IgD-negative memory B cell (primary cell): ENCODE measurements at regions not wholly inside any gene's neighbourhood (a gene's known extent, or its start where the extent isn't known, plus 50 kb on each side); places are given as distances from the start of the nearest gene placed in this dataset.
"Not testable (repeated sequence)": the region's sequence is repeated elsewhere in the genome, so short reads cannot be mapped to it uniquely, and the experiment has no call there.

Source experiments
- H3K27ac Mint-ChIP-seq, 3 donors: one replicate each; pipeline ENCODE4 v1.8.0; 2020 to 2022; ENCODE audit warnings: mild to moderate bottlenecking in 3 of 3, mixed read lengths in 3 of 3, moderate library complexity in 1 of 3
- H3K27me3 Mint-ChIP-seq: one replicate; pipeline ENCODE4 v1.8.0; 2021; ENCODE audit warnings: mixed read lengths
- H3K36me3 Mint-ChIP-seq: one replicate; pipeline ENCODE4 v1.8.0; 2020; ENCODE audit warnings: mild to moderate bottlenecking, mixed read lengths
- H3K4me1 Mint-ChIP-seq, 3 donors: one replicate each; pipeline ENCODE4 v1.8.0; 2020 to 2022; ENCODE audit warnings: mixed read lengths in 3 of 3, mild to moderate bottlenecking in 1 of 3
- H3K4me3 Mint-ChIP-seq, 4 donors: one replicate each; pipeline ENCODE4 v1.8.0; 2020 to 2022; ENCODE audit warnings: mild to moderate bottlenecking in 4 of 4, mixed read lengths in 4 of 4, moderate library complexity in 3 of 4
- H3K9me3 Mint-ChIP-seq, 3 donors: one replicate each; pipeline ENCODE4 v1.8.0; 2020 to 2021; ENCODE audit warnings: mixed read lengths in 3 of 3, mild to moderate bottlenecking in 1 of 3

DNA sequence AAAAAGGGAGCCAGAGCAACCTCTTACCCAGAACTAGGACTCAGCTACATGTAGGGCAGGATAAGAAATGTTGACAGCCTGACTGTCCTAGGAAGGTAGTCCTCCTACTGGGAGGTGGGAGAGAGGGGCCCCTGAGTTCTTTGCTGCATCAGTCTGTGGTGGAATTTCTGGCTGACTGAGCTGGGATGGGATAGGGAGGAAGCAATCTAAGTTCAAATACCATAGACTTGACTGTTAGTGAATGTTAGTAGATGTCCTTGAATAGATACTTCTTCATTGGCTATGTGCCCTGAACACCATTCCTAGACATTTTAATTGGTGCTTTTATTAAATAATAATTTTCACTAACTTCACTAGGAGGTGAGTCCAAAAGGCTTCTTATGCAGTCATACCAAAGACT lies 1343.6 kb upstream of the CITED2 start:
- Mint-ChIP-seq H3K4me1 (peaks cover 0 to 4% (median 0%) of the 10 kb centered on the region in 3 donors), H3K9me3 (peaks cover 0 to 16% (median 4%) of the 10 kb centered on the region in 3 donors), H3K4me3 (no peak overlapping the region), H3K27me3 (no peaks in the 10 kb centered on the region), H3K27ac (no peak overlapping the region), H3K36me3 (no peaks in the 10 kb centered on the region)

DNA sequence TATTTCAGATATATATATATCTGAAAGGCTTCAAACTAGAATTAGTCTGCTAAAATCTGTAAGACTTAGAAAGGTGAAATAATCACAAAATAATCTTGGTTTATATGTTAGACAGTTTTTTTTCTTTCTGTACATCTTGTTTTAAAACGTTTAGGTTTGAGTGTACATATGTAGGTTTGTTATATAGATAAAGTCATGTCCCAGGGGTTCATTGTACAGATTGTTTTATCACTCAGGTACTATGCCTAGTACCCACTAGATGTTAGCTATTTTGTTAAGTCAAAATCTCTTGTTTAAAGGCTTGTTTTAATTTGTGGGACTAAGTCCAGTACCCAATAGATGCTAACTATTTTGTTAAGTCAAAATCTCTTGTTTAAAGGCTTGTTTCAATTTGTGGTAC lies 1339.0 kb upstream of the CITED2 start:
- no peak overlapping the region for H3K27ac Mint-ChIP-seq
- peaks cover 4 to 9% (median 5%) of the 10 kb centered on the region in 3 donors for H3K4me1 Mint-ChIP-seq
- H3K36me3 Mint-ChIP-seq, result no peaks in the 10 kb centered on the region
- peaks cover 2% of the 10 kb centered on the region for H3K27me3 Mint-ChIP-seq
- H3K4me3 Mint-ChIP-seq, result no peak overlapping the region
- peaks cover 0 to 16% (median 9%) of the 10 kb centered on the region in 3 donors for H3K9me3 Mint-ChIP-seq

DNA sequence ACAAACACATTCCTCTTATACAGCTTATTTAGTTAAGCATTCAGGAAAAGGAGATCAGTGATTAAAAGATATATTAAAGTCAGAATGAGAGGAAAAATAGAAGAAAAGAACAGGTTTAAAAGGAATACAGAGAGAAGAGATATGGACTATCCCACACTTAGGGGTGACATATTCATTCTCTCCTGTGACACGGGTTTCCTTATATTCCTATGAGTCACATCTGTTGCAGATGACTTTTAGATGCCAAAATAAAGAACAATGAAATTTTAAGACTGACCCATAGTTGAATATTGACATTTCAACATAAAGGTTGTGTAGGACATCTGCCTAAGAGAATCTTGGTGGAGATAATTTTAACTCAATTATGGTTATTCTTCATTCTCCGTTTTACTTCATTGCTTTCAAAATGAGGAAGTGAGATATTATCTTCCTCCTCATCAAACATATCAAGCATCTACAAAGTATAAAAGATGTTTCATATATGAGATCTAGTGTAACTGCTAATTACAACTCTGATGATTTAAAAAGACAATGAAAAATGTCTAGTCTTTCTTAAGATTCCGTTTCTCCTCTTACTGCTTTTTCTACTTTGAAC lies 1336.7 kb upstream of the CITED2 start:
- no peak overlapping the region for H3K4me3 Mint-ChIP-seq
- H3K9me3 Mint-ChIP-seq, result peaks cover 2 to 6% (median 5%) of the 10 kb centered on the region in 3 donors
- peaks cover 4 to 7% (median 5%) of the 10 kb centered on the region in 3 donors for H3K4me1 Mint-ChIP-seq
- no peak overlapping the region for H3K27ac Mint-ChIP-seq
- no peaks in the 10 kb centered on the region for H3K36me3 Mint-ChIP-seq
- H3K27me3 Mint-ChIP-seq, result peaks cover 2% of the 10 kb centered on the region

DNA sequence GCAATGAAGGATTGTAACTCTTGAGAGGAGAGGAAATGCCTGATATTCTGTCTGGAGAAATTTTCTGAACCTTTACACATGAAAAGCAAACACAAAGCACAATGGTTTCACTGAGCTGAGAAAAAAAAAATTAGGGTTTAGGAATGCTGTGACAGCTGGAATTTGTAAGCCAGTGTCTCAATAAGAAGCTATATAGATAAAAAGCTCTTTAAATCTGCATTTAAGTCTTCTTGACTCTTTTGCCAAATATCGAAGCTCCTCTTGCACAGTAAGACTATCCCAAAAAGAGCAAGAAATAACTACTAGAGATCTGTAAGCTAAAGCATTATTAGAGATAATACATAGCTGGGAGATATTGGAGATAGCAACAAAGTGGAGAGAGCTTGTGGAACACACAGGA lies 1334.0 kb upstream of the CITED2 start:
- Mint-ChIP-seq H3K9me3 (peaks cover 2 to 10% (median 7%) of the 10 kb centered on the region in 3 donors), H3K27ac (no peak overlapping the region), H3K4me3 (no peak overlapping the region), H3K4me1 (peaks cover 4 to 5% (median 5%) of the 10 kb centered on the region in 3 donors), H3K27me3 (peaks cover 2% of the 10 kb centered on the region), H3K36me3 (peaks cover 3% of the 10 kb centered on the region)

DNA sequence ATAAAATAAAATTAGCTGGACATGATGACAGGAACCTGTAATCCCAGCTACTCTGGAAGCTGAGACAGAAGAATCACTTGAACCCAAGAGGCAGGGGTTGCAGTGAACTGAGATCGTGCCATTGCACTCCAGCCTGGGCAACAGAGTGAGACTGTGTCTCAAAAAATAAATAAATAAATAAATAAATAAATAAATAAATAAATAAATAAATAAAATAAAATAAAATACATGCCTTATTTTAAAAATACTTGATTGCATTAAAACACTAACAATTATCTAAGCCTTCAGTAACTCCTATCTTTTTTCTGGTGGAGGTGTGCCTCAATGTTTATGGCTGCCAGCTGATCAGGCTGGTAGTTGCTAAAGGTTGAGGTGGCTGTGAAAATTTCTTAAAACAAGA lies 1329.6 kb upstream of the CITED2 start:
- not testable (repeated sequence) for H3K4me3 Mint-ChIP-seq, H3K9me3 Mint-ChIP-seq, H3K4me1 Mint-ChIP-seq, H3K36me3 Mint-ChIP-seq, H3K27ac Mint-ChIP-seq, H3K27me3 Mint-ChIP-seq

DNA sequence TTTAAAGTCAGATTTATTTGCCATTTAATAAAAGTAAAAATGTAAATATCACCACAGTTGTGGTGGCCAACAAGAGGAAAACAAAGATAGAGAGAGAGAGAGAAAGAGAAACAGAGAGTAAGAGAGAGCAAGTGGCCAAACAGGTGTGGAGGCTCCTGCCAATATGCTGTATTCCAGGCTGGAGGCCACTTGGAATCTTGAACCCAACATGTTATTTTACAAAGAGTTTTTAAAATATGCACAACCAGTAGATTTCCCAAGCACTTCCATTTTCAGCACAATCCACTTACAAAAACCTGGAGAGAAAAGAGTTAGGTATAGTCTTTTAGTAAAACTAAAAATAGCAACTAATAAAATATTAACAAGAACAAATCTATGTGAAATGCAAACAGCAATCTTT lies 1323.1 kb upstream of the CITED2 start:
- H3K4me3 Mint-ChIP-seq, result no peak overlapping the region
- H3K27me3 Mint-ChIP-seq, result no peaks in the 10 kb centered on the region
- H3K36me3 Mint-ChIP-seq, result no peaks in the 10 kb centered on the region
- no peaks in the 10 kb centered on the region for H3K4me1 Mint-ChIP-seq
- no peak overlapping the region for H3K27ac Mint-ChIP-seq
- peaks cover 0 to 2% (median 0%) of the 10 kb centered on the region in 3 donors for H3K9me3 Mint-ChIP-seq

DNA sequence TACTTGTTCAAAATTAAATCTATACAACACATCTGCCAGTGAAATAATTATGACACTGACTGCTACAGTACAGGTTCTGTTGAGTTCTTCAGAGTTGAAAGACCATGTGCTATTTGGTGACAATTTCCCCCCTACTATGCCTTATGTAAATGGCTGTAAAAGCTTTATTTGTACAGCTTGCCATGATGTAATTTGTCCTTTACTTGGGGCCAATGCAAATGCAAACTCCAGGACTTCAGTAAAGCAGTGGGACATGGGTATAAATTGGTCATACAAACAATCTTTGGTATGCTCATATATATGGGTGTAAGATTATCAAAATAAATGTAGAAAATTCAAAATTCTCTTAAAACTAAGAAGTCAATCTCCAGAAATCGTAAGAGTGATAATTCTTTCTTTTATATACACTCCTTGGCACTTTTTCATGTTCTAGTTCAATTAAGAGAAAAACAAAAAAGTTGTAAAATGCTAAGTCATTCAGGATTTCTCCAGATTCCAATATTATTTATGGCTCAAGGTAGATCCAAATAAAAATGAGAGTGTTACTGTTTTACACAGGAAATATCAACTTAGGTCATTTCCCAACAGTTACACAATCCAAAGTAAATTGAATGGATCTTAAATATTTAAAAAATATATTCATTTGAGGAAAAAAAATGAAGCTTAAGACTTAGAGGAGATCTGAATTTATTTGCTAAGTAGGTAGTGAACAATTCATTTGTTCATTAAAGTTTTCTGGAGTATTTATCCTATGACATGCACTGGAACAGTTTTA lies 1310.5 kb upstream of the CITED2 start:
- H3K4me3 Mint-ChIP-seq, result no peak overlapping the region

DNA sequence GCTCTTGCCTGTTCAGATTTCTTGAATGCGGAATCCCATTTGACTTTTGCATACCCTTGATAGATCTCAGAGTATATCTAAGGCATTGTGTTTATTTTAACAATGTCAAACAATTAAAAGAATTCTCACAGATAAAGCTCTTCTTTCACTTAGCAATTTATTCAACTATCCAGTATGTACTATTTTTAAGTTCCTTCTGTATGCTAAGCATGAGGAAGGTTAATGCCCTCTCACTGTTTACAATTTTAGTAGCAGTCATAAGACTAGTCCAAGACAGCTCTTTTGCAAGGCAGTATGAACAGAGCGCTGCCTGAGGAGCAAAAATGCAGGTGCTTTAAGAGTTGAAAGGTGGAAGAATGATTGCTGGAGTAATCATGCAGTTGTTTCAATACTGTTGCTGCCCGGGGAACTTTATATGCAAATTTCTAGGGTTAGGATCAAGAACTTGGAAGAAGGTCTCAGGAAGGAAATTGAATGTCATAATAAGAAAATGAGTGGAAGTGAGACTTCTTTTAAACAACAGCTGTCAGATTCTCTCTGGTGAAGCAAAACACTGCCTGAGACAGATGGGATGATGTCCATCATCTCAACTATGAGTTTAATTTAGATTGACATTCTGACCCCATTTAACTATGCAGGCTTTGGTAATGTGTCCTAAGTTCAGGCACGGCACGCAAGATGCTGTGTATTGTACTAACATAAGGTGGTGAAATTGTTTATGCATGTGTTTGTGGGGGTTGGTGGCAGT lies 1303.5 kb upstream of the CITED2 start:
- H3K27me3 Mint-ChIP-seq, result peaks cover 2% of the 10 kb centered on the region
- H3K9me3 Mint-ChIP-seq, result no peaks in the 10 kb centered on the region
- peaks cover 0 to 3% (median 0%) of the 10 kb centered on the region in 3 donors for H3K4me1 Mint-ChIP-seq
- H3K36me3 Mint-ChIP-seq, result no peaks in the 10 kb centered on the region
- H3K4me3 Mint-ChIP-seq, result no peak overlapping the region
- H3K27ac Mint-ChIP-seq, result no peak overlapping the region

More for the DNA sequence above, 1310.5 kb upstream of the CITED2 start:
- Mint-ChIP-seq H3K4me1 (no peaks in the 10 kb centered on the region), H3K36me3 (no peaks in the 10 kb centered on the region), H3K27ac (no peak overlapping the region), H3K9me3 (peaks cover 0 to 2% (median 0%) of the 10 kb centered on the region in 3 donors), H3K27me3 (no peaks in the 10 kb centered on the region)

DNA sequence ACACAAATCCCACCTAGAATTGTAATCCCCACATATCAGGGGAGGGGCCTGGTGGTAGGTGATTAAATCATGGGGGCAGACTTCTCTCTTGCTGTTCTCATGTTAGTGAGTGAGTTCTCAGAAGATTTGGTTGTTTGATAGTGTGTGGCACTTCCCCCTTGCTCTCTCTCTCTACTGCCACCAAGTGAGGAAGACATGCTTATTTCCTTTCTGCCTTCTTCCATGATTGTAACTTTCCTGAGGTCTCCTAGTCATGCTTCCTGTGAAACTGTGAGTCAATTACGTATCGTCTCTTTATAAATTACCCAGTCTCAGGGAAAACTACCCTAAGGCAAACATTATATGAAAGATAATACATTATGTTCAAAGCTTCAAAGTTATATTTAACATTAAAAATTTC lies 1297.5 kb upstream of the CITED2 start:
- no peaks in the 10 kb centered on the region for H3K9me3 Mint-ChIP-seq
- H3K27ac Mint-ChIP-seq, result no peak overlapping the region
- no peak overlapping the region for H3K4me3 Mint-ChIP-seq
- H3K4me1 Mint-ChIP-seq, result no peaks in the 10 kb centered on the region
- H3K27me3 Mint-ChIP-seq, result no peaks in the 10 kb centered on the region
- H3K36me3 Mint-ChIP-seq, result no peaks in the 10 kb centered on the region

DNA sequence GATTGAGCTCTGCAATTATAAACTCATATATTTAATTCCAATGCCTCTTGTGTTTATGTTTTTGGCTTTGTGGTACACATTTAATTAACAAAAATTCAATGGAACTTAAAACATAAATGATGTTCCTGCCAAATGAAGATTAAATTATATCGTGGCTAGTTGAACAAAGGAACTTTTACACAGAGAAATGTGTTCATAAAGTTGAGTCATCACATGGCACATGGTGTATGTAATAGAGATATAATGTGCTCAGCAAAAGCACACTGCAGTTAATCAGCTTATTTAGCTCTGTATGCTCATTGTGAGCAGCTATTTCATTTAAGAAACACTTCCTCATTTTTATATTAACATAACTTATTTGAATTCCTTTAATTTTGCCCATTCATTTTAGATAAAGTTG lies 1295.6 kb upstream of the CITED2 start:
- Mint-ChIP-seq H3K4me1 (no peaks in the 10 kb centered on the region), H3K27me3 (no peaks in the 10 kb centered on the region), H3K36me3 (no peaks in the 10 kb centered on the region), H3K27ac (no peak overlapping the region), H3K4me3 (no peak overlapping the region), H3K9me3 (no peaks in the 10 kb centered on the region)

DNA sequence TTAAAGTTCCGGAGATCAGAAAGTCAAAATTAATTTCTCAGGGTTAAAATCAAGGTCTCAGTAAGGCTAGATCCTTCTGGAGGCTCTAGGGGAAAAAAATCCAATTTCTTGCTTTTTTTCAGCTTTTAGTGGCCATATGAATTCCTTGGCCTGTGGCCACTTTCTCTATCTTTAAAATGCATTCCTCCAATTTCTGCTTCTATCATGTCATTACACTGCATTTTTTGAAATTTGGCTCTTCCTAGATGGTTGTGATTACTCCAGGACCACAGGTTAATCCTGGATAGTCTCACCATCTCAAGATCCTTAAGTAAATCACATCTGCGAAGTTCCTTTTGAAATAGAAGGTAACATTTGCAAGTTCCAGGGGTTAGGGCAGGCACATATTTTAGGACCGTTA lies 1294.9 kb upstream of the CITED2 start:
- Mint-ChIP-seq H3K4me3 (no peak overlapping the region), H3K27ac (no peak overlapping the region), H3K27me3 (no peaks in the 10 kb centered on the region), H3K9me3 (no peaks in the 10 kb centered on the region), H3K36me3 (no peaks in the 10 kb centered on the region), H3K4me1 (no peaks in the 10 kb centered on the region)

DNA sequence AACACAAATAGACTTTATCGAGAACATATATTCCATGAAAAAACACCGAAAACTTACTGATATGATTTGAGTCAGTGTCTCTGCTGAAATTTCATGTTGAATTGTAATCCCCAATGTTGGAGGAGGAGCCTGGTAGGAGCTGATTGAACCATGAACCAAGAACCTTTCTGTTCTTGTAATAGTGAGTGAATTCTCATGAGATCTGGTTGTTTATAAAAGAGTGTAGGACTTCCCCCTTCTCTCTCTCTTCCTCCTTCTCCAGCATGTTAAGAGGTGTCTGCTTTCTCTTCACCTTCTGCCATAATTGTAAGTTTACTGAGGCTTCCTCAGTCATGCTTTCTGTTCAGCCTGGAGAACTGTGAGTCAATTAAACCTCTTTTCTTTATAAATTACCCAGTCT lies 1289.3 kb upstream of the CITED2 start:
- Mint-ChIP-seq H3K4me1 (peaks cover 2 to 10% (median 4%) of the 10 kb centered on the region in 3 donors), H3K27ac (no peak overlapping the region), H3K4me3 (no peak overlapping the region), H3K27me3 (no peaks in the 10 kb centered on the region), H3K9me3 (no peaks in the 10 kb centered on the region), H3K36me3 (no peaks in the 10 kb centered on the region)

DNA sequence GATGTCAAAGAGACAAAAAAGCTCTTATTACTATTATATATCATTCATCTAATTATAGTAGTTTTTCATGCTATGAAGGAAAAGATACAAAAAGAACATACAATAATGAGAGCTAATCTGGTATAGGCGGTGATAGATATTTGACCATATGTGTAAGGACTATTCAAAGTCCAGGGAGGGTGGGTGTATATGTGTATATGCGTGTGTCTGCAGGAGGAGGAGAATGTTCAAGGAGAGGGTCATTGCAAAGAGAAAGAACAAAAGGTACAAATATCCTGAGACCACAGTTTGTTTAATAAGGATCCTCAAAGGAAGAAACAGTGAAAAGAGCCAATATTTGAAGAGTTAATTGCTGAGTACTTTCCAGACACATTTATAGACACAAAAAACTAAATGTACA lies 1288.6 kb upstream of the CITED2 start:
- Mint-ChIP-seq H3K36me3 (no peaks in the 10 kb centered on the region), H3K4me1 (peaks cover 2 to 10% (median 4%) of the 10 kb centered on the region in 3 donors), H3K27me3 (no peaks in the 10 kb centered on the region), H3K27ac (no peak overlapping the region), H3K9me3 (no peaks in the 10 kb centered on the region), H3K4me3 (no peak overlapping the region)

DNA sequence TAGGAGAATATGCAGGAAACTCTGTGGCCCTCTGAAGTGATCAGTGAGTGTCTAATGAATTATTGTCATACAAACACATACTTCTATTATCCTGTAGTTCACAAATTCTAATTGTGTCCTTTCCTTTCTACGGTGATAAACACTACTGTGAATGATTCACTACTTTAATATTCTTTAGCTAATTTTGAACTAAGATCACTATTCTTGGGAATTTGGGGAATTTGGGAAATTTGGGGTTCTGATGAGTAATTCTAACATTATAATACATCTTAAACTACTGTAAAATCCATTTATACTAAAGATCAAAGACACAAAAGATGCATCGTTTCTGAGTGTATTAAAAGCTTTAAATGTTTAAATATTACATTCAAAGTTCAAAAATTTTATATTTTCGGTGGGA lies 1287.2 kb upstream of the CITED2 start:
- no peaks in the 10 kb centered on the region for H3K27me3 Mint-ChIP-seq
- H3K9me3 Mint-ChIP-seq, result no peaks in the 10 kb centered on the region
- no peaks in the 10 kb centered on the region for H3K36me3 Mint-ChIP-seq
- H3K4me1 Mint-ChIP-seq, result peaks cover 2 to 10% (median 4%) of the 10 kb centered on the region in 3 donors
- no peak overlapping the region for H3K27ac Mint-ChIP-seq
- no peak overlapping the region for H3K4me3 Mint-ChIP-seq

DNA sequence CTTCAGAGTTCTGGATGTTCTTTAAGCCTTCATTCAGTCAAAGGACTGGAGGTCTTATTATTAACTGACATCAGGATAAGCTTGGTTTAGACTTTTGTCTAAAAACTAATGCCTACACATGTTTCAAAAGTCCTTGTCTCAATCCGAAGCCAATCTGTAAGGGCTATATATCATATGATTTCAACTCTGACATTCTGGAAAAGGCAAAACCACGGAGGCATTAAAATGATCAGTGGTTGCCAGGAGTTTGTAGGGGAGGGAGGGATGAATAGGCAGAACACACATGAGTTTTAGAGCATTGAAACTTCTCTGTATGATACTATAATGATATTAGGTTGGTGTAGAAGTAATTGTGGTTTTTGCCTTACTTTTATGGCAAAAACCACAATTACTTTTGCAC lies 1285.8 kb upstream of the CITED2 start:
- Mint-ChIP-seq H3K9me3 (no peaks in the 10 kb centered on the region), H3K36me3 (no peaks in the 10 kb centered on the region), H3K4me1 (peaks cover 2 to 10% (median 4%) of the 10 kb centered on the region in 3 donors), H3K4me3 (no peak overlapping the region), H3K27me3 (no peaks in the 10 kb centered on the region), H3K27ac (no peak overlapping the region)
